ENCODE measurements at regions not wholly inside any gene's neighbourhood (a gene's known extent, or its start where the extent isn't known, plus 50 kb on each side); places are given as distances from the start of the nearest gene placed in this dataset.

DNA sequence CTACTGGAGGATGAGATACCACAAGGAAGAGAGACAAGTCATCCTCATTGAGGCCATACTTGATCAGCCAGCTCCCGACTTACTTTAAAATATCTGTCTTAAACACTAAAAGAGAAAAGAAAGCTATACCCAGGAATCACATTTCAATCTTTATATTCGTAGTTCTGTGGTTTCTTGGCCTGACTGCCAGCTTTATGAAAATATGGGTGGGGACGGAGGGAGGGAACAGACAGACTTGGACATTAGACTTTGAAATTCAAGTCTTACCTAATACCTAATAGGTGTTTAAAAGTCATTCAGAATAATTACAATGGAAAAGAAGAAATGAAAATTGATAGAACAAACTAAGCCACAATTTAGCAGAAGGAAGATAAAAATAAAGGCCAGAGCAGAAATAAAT lies 604.8 kb upstream of the RORB start:
- no peak overlapping the region for H3K4me3 ChIP-seq (ENCODE audit: insufficient read length, low read depth)
- H3K9me3 ChIP-seq (ENCODE audit: insufficient read depth, low read length): no peaks in the 10 kb centered on the region
- TF ChIP-seq ZNF274 (IDR thresholded peaks at IDR 0.05; ENCODE audit: low read depth, low read length): no peak
- TF ChIP-seq SUZ12 (IDR thresholded peaks at IDR 0.05; ENCODE audit: extremely low read depth, insufficient read depth, insufficient read length): no peak
- TF ChIP-seq YY1 (IDR thresholded peaks at IDR 0.05; ENCODE audit: insufficient read depth, insufficient read length): no peak

GRCh38 chr9:73893230-73893629 lies 603.9 kb upstream of the RORB start:
- Histone ChIP-seq H3K36me3 (ENCODE audit: insufficient read depth, insufficient read length, low read length) (no peaks in the 10 kb centered on the region), H3K4me3 (ENCODE audit: insufficient read length, low read depth) (no peak overlapping the region), H3K9me3 (ENCODE audit: insufficient read depth, low read length) (no peaks in the 10 kb centered on the region), H3K9ac (ENCODE audit: insufficient read length, low read depth) (no peak overlapping the region), H3K27me3 (ENCODE audit: insufficient read depth, insufficient read length) (no peaks in the 10 kb centered on the region), H3K4me1 (ENCODE audit: insufficient read depth, insufficient read length) (no peaks in the 10 kb centered on the region)
- no peak for DNase-seq (ENCODE audit: low read depth, low spot score)
- TF ChIP-seq ZNF274 (IDR thresholded peaks at IDR 0.05; ENCODE audit: low read depth, low read length) (no peak), SUZ12 (IDR thresholded peaks at IDR 0.05; ENCODE audit: extremely low read depth, insufficient read depth, insufficient read length) (no peak), YY1 (IDR thresholded peaks at IDR 0.05; ENCODE audit: insufficient read depth, insufficient read length) (no peak)

More for the DNA sequence above, 604.8 kb upstream of the RORB start:
- Histone ChIP-seq H3K36me3 (ENCODE audit: insufficient read depth, insufficient read length, low read length) (no peaks in the 10 kb centered on the region), H3K4me1 (ENCODE audit: insufficient read depth, insufficient read length) (no peaks in the 10 kb centered on the region), H3K27me3 (ENCODE audit: insufficient read depth, insufficient read length) (no peaks in the 10 kb centered on the region), H3K9ac (ENCODE audit: insufficient read length, low read depth) (no peak overlapping the region)
- DNase-seq (ENCODE audit: low read depth, low spot score): no peak

- H3K4me1 ChIP-seq (ENCODE audit: insufficient read depth, insufficient read length): no peaks in the 10 kb centered on the region
- H3K36me3 ChIP-seq (ENCODE audit: insufficient read depth, insufficient read length, low read length): no peaks in the 10 kb centered on the region
- no peaks in the 10 kb centered on the region for H3K27me3 ChIP-seq (ENCODE audit: insufficient read depth, insufficient read length)
- TF ChIP-seq YY1 (IDR thresholded peaks at IDR 0.05; ENCODE audit: insufficient read depth, insufficient read length) (no peak), SUZ12 (IDR thresholded peaks at IDR 0.05; ENCODE audit: extremely low read depth, insufficient read depth, insufficient read length) (no peak), ZNF274 (IDR thresholded peaks at IDR 0.05; ENCODE audit: low read depth, low read length) (no peak)
- DNase-seq (ENCODE audit: low read depth, low spot score): no peak
- H3K9ac ChIP-seq (ENCODE audit: insufficient read length, low read depth): no peak overlapping the region
- no peak overlapping the region for H3K4me3 ChIP-seq (ENCODE audit: insufficient read length, low read depth)
- no peaks in the 10 kb centered on the region for H3K9me3 ChIP-seq (ENCODE audit: insufficient read depth, low read length)
Observed at GRCh38 chr9:73896061-73896460, 601.1 kb upstream of the RORB start.

DNA sequence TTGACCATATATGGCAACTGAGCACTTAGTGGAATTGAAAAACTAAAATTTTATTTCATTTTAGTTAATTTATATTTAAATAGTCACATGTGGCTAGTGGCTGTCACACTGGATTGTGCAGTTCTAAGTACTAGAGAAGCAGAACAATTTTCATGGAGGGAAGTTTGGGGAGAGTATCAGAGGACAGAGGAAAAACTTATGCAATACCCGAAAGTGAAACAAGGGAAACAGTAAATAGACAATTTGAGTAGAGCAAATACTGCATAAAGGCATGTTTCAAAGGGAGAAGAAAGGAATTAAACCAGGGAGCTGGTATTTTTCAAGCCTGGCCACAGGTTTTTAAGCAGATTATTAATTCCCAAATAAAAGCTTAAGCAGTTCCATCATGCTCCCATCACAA lies 590.5 kb upstream of the RORB start:
- no peaks in the 10 kb centered on the region for H3K9me3 ChIP-seq (ENCODE audit: insufficient read depth, low read length)
- H3K27me3 ChIP-seq (ENCODE audit: insufficient read depth, insufficient read length): no peaks in the 10 kb centered on the region
- no peak overlapping the region for H3K9ac ChIP-seq (ENCODE audit: insufficient read length, low read depth)
- H3K4me1 ChIP-seq (ENCODE audit: insufficient read depth, insufficient read length): no peaks in the 10 kb centered on the region
- TF ChIP-seq ZNF274 (IDR thresholded peaks at IDR 0.05; ENCODE audit: low read depth, low read length): no peak
- no peak for TF ChIP-seq YY1 (IDR thresholded peaks at IDR 0.05; ENCODE audit: insufficient read depth, insufficient read length)
- TF ChIP-seq SUZ12 (IDR thresholded peaks at IDR 0.05; ENCODE audit: extremely low read depth, insufficient read depth, insufficient read length): no peak
- H3K4me3 ChIP-seq (ENCODE audit: insufficient read length, low read depth): no peak overlapping the region
- no peaks in the 10 kb centered on the region for H3K36me3 ChIP-seq (ENCODE audit: insufficient read depth, insufficient read length, low read length)
- no peak for DNase-seq (ENCODE audit: low read depth, low spot score)

DNA sequence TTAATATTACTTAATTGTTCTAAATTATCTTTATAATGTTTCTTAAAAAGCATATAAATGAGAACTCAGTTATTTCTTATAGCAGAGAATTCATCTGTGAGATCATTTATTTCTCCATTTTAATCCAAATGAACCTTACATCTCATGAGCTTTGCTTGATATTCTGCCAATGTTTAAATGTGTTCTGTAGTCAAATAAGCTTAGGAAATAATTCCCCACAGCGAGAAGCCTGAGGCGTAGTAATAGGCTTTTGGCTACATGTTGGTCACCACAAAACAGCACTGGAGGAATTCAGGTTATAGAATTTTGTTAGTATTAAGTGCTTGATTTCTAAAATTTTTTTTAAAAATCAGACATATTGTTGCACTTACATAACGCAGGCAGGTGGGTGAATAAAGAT lies 585.3 kb upstream of the RORB start:
- H3K36me3 ChIP-seq (ENCODE audit: insufficient read depth, insufficient read length, low read length): no peaks in the 10 kb centered on the region
- no peak overlapping the region for H3K4me3 ChIP-seq (ENCODE audit: insufficient read length, low read depth)
- no peak overlapping the region for H3K9ac ChIP-seq (ENCODE audit: insufficient read length, low read depth)
- no peaks in the 10 kb centered on the region for H3K4me1 ChIP-seq (ENCODE audit: insufficient read depth, insufficient read length)
- TF ChIP-seq YY1 (IDR thresholded peaks at IDR 0.05; ENCODE audit: insufficient read depth, insufficient read length) (no peak), SUZ12 (IDR thresholded peaks at IDR 0.05; ENCODE audit: extremely low read depth, insufficient read depth, insufficient read length) (no peak), ZNF274 (IDR thresholded peaks at IDR 0.05; ENCODE audit: low read depth, low read length) (no peak)
- H3K9me3 ChIP-seq (ENCODE audit: insufficient read depth, low read length): no peaks in the 10 kb centered on the region
- DNase-seq (ENCODE audit: low read depth, low spot score): no peak
- H3K27me3 ChIP-seq (ENCODE audit: insufficient read depth, insufficient read length): no peaks in the 10 kb centered on the region

DNA sequence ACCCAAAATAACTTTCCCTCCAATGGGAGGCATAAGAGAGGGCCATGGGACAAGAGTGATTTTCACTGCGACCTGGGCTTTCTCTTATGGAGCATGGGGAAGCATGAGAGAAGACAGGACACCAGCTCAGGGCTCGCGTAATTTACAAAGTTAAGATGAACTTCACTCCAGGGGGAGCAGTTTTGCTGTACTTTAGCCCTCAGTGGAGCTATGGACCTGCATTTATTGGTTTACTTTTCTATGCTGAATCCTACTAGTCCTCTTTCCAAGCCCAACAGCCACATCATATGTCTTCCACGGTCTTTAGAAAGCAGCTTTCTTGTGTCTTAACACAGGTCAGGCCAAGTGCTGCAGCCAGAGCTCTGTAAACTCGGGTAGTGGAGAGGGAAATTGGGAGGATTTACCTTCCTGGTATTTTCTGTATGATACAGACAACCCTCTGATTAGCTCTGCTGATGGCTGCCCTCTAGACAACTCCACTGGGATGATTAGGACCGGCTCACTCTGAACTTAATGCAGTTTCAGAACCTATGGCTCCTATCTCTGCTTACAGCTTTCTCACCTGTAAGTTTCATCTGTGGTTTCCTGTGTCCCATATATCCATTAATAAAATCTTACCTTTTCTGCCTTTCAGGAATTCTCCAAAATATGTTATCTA lies 581.0 kb upstream of the RORB start:
- Histone ChIP-seq H3K36me3 (ENCODE audit: insufficient read depth, insufficient read length, low read length) (no peaks in the 10 kb centered on the region), H3K9ac (ENCODE audit: insufficient read length, low read depth) (no peak overlapping the region), H3K27me3 (ENCODE audit: insufficient read depth, insufficient read length) (no peaks in the 10 kb centered on the region), H3K4me3 (ENCODE audit: insufficient read length, low read depth) (no peak overlapping the region), H3K4me1 (ENCODE audit: insufficient read depth, insufficient read length) (no peaks in the 10 kb centered on the region), H3K9me3 (ENCODE audit: insufficient read depth, low read length) (no peaks in the 10 kb centered on the region)
- TF ChIP-seq SUZ12 (IDR thresholded peaks at IDR 0.05; ENCODE audit: extremely low read depth, insufficient read depth, insufficient read length) (no peak), ZNF274 (IDR thresholded peaks at IDR 0.05; ENCODE audit: low read depth, low read length) (no peak), YY1 (IDR thresholded peaks at IDR 0.05; ENCODE audit: insufficient read depth, insufficient read length) (no peak)
- peak; percentile 38 for DNase-seq (ENCODE audit: low read depth, low spot score)

GRCh38 chr9:73919712-73920111 lies 577.4 kb upstream of the RORB start:
- no peaks in the 10 kb centered on the region for H3K4me1 ChIP-seq (ENCODE audit: insufficient read depth, insufficient read length)
- TF ChIP-seq ZNF274 (IDR thresholded peaks at IDR 0.05; ENCODE audit: low read depth, low read length) (no peak), SUZ12 (IDR thresholded peaks at IDR 0.05; ENCODE audit: extremely low read depth, insufficient read depth, insufficient read length) (no peak), YY1 (IDR thresholded peaks at IDR 0.05; ENCODE audit: insufficient read depth, insufficient read length) (no peak)
- no peak overlapping the region for H3K9ac ChIP-seq (ENCODE audit: insufficient read length, low read depth)
- no peak overlapping the region for H3K4me3 ChIP-seq (ENCODE audit: insufficient read length, low read depth)
- H3K36me3 ChIP-seq (ENCODE audit: insufficient read depth, insufficient read length, low read length): no peaks in the 10 kb centered on the region
- no peaks in the 10 kb centered on the region for H3K9me3 ChIP-seq (ENCODE audit: insufficient read depth, low read length)
- DNase-seq (ENCODE audit: low read depth, low spot score): no peak
- no peaks in the 10 kb centered on the region for H3K27me3 ChIP-seq (ENCODE audit: insufficient read depth, insufficient read length)
